ENCODE measurements at regions not wholly inside any gene's neighbourhood (a gene's known extent, or its start where the extent isn't known, plus 50 kb on each side); places are given as distances from the start of the nearest gene placed in this dataset.

GRCh38 chr2:30334762-30335363, 103.5 kb downstream of the LBH start:
- Histone ChIP-seq H2AFZ (ENCODE audit: control insufficient read depth, low read length) (no peak overlapping the region), H3K9ac (ENCODE audit: control insufficient read depth, extremely low read depth, insufficient read depth, low read length) (no peak overlapping the region), H3K27ac (ENCODE audit: control insufficient read depth, insufficient read depth, low read length) (no peak overlapping the region), H3K4me2 (ENCODE audit: control insufficient read depth, extremely low read depth, insufficient read depth, low read depth, low read length) (no peak overlapping the region), H3K4me1 (ENCODE audit: control insufficient read depth, extremely low read depth, insufficient read depth, low read length) (no peaks in the 10 kb centered on the region), H3K9me3 (ENCODE audit: control insufficient read depth, low read depth, low read length) (no peaks in the 10 kb centered on the region), H3K36me3 (ENCODE audit: control insufficient read depth in 2 of 2, extremely low read depth in 1 of 2, insufficient read depth in 2 of 2, low read length in 2 of 2) (no peaks in the 10 kb centered on the region), H3K9me1 (ENCODE audit: control insufficient read depth, extremely low read depth, insufficient read depth, low read length) (no peaks in the 10 kb centered on the region), H3K79me2 (ENCODE audit: control insufficient read depth, insufficient read depth, low read length) (no peaks in the 10 kb centered on the region), H3K4me3 (ENCODE audit: control insufficient read depth in 2 of 3, extremely low read depth in 1 of 3, insufficient read depth in 2 of 3, low read depth in 1 of 3, low read length in 3 of 3) (no peak overlapping the region), H3K27me3 (ENCODE audit: control insufficient read depth, extremely low read depth, insufficient read depth, low read length) (peaks cover 5% of the 10 kb centered on the region), H4K20me1 (ENCODE audit: control insufficient read depth, extremely low read depth, insufficient read depth, low read length) (no peaks in the 10 kb centered on the region)
- TF ChIP-seq EZH2 (IDR thresholded peaks at IDR 0.05; ENCODE audit: low read length) (no peak), CTCF (optimal IDR thresholded peaks at IDR 0.05 in 1 of 3, IDR thresholded peaks at IDR 0.05 in 1 of 3, conservative IDR thresholded peaks at IDR 0.05 in 1 of 3; ENCODE audit: extremely low read depth in 1 of 3, insufficient read depth in 2 of 3, low read length in 3 of 3) (no peak)
- dilution Hi-C loops (cut with MboI; ENCODE audit: extremely low pct_ligation_motif_present, low sequenced_read_pairs) = no loop called here
- no peak for FAIRE-seq
- DNase-seq (ENCODE audit: low read depth, low spot score) = no peak

GRCh38 chr2:30336084-30336483, 104.8 kb downstream of the LBH start:
- dilution Hi-C loops (cut with MboI; ENCODE audit: extremely low pct_ligation_motif_present, low sequenced_read_pairs) = no loop called here
- Histone ChIP-seq H2AFZ (ENCODE audit: control insufficient read depth, low read length) (no peak overlapping the region), H3K27ac (ENCODE audit: control insufficient read depth, insufficient read depth, low read length) (no peak overlapping the region), H3K9me3 (ENCODE audit: control insufficient read depth, low read depth, low read length) (no peaks in the 10 kb centered on the region), H3K79me2 (ENCODE audit: control insufficient read depth, insufficient read depth, low read length) (no peaks in the 10 kb centered on the region), H3K27me3 (ENCODE audit: control insufficient read depth, extremely low read depth, insufficient read depth, low read length) (peaks cover 5% of the 10 kb centered on the region), H3K9ac (ENCODE audit: control insufficient read depth, extremely low read depth, insufficient read depth, low read length) (no peak overlapping the region), H3K4me3 (ENCODE audit: control insufficient read depth in 2 of 3, extremely low read depth in 1 of 3, insufficient read depth in 2 of 3, low read depth in 1 of 3, low read length in 3 of 3) (no peak overlapping the region), H3K4me1 (ENCODE audit: control insufficient read depth, extremely low read depth, insufficient read depth, low read length) (no peaks in the 10 kb centered on the region), H4K20me1 (ENCODE audit: control insufficient read depth, extremely low read depth, insufficient read depth, low read length) (no peaks in the 10 kb centered on the region), H3K9me1 (ENCODE audit: control insufficient read depth, extremely low read depth, insufficient read depth, low read length) (no peaks in the 10 kb centered on the region), H3K36me3 (ENCODE audit: control insufficient read depth in 2 of 2, extremely low read depth in 1 of 2, insufficient read depth in 2 of 2, low read length in 2 of 2) (no peaks in the 10 kb centered on the region), H3K4me2 (ENCODE audit: control insufficient read depth, extremely low read depth, insufficient read depth, low read depth, low read length) (no peak overlapping the region)
- FAIRE-seq (no peak), DNase-seq (ENCODE audit: low read depth, low spot score) (no peak)
- TF ChIP-seq EZH2 (IDR thresholded peaks at IDR 0.05; ENCODE audit: low read length) (no peak), CTCF (optimal IDR thresholded peaks at IDR 0.05 in 1 of 3, IDR thresholded peaks at IDR 0.05 in 1 of 3, conservative IDR thresholded peaks at IDR 0.05 in 1 of 3; ENCODE audit: extremely low read depth in 1 of 3, insufficient read depth in 2 of 3, low read length in 3 of 3) (no peak)

Measured in keratinocyte (primary cell).